GM19099 (cell line): ENCODE measurements at regions not wholly inside any gene's neighbourhood (a gene's known extent, or its start where the extent isn't known, plus 50 kb on each side); places are given as distances from the start of the nearest gene placed in this dataset.

Source experiments
- POLR2A ChIP-seq: IDR thresholded peaks from 3 replicates; pipeline ENCODE4 v1.6.1; 2011; ENCODE audit warnings: low read depth; ENCODE audit not compliant: insufficient read length; ENCODE audit errors: extremely low read depth

DNA sequence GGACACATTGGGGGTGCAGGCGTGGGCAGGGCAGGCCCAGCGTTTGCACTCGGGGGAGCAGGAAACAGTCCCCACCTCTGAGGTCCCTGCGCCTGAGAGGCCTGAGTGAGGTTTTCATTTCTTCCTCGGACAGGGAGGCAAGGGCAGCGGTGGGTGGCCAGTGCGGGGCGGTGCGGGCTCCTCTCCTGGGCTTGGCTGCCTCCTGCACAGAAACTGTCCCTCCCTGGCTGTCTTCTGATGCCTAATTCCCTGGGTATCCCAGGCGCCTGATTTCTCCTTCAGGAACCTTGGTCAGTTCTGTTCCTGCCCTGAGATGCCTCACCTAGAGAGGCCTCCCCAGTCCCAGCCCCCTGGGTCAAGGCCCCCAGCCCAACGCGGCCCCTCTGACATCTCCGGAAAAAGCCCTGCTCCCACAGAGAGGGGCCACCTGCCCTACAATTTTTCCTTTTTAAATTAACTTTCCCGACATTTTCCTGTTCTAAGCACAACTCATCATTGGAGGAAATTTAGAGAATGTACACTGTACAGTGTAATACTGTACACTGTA, 260.3 kb downstream of the ADGRD1 start:
- no peak for TF ChIP-seq POLR2A

DNA sequence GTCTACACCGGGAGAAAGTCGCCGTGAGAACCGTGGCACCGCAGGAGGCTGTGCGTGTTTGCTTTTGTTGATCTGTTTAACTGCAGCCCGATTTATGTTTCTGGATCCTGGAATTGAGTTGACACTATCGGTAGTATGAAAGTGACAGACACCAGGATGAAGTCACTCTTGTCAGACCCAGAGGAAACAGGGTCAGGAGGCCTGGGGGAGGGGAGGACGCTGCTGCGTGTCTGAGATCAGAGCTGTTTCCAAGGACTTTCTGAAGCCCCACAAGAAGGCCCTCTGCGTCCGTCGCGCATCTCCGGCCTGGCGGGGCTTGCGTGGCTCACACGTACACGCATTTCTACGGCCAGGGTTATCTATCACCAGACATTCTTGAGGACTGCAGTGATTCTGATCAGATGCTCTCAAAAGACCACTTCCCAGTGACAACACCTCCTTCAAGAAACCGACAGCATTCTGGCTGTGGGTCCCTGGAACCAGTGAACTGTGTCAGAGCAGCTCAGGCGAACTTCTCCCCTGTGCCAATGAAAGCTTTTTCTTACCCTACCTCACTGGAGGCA, 263.4 kb downstream of the ADGRD1 start:
- no peak for TF ChIP-seq POLR2A

DNA sequence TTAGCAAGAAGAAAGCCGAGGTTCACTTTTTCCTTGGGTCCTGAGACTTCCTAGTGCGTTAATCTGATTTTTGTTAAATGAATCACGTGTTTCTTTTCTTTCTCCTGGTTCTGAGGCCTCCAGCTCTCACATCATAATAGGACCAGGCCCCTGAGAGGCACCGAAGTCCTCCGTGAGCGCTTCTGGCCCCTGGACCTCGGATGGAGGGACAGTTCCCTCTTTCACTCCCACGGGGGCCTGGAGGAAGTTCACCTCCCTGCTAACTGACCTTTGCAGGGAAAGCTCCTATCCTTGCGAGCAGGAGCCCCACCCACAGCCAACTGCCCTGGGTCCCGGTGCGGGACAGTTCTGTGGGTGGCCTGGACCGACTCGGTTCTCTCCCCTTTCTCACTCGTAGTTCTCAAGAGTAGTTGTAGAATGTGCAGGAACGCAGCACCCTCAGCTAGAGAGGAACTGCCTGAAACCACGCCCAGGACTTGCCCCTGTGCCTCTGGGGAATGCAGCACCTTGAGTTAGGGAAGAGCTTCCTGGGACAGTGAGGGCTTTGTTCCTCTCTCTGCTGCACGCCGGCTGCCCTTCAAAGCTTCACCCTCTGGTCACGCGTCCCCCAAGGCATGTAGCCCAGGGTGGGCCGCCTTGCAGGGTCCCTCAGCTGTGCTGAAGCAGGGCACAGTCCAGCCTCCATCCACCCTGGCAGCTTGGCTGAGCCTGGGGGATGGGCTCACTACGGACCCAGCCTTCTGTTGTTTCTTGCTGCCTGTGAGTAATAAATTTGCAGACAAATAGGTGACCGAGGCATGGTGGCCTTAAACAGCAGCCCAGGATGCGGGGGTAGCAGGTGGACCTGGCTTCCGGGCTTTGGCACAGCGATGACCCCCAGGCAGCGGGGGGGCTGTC, 264.6 kb downstream of the ADGRD1 start:
- TF ChIP-seq POLR2A, result no peak

DNA sequence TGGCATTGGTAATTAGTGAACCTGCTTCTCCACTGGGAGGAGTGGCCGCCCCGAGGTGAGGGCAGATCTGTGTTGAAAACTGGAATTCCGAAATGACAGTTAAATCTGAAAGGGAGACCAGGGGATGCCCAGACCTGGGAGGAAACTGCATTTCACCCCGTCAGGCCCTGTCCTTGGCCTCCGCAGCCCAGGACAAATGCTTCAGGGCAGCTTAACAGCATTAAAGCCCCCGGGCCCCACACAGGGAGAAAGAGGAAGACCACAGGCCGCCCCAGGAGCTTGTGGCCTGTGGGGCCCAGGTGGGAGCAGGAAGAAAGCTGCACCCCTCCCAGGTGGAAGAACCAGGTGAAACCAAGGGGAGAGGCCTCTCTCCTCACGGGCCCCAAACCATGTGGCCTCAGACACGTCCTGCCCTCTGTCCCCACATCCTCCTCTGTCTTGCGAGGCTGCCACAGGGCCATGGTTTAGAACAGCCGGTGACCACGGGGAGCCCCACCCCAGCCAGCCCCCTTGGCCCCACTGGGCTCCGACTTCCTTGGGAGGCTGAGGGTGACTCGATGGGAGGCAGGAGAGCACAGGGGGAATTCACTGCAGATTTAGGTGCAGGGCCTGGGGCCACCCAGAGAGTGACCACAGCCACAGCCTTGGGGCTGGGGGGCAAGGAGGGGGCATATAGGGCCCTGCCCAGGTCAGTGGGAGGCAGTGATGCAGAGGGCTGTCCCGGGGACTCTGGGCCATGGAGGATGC, 265.4 kb downstream of the ADGRD1 start:
- no peak for TF ChIP-seq POLR2A

DNA sequence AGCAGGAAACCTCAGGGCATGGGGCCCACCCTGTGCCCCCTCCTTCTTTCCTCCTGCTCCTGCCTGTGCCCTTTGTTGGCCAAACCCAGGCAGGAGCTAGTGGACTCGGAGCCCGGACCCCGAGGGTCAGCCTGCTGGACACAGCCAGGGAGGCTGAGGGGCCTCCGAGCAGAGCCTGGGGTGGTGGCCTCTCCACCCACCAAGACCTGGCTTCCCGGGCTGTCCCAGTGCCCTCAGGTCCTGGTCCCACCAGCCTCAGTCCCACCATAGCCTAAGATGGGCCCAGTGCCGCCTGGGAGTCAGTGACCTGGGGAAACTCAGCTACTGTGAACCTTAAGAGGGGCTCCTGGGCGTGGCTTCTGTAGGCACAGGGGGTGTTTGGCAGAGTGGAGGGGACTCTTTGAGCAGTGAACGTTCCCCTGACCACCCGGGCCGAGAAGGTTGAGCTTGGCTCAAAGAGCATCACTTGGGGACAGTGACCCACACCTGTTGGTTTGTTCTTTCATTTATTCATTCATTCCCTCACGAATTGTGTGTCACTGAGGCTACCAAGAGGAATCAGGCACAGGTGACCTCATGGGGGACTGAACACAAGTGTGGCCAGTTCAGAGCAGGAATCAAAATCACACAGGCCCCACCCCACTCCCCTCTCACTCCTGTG, 266.1 kb downstream of the ADGRD1 start:
- no peak for TF ChIP-seq POLR2A

DNA sequence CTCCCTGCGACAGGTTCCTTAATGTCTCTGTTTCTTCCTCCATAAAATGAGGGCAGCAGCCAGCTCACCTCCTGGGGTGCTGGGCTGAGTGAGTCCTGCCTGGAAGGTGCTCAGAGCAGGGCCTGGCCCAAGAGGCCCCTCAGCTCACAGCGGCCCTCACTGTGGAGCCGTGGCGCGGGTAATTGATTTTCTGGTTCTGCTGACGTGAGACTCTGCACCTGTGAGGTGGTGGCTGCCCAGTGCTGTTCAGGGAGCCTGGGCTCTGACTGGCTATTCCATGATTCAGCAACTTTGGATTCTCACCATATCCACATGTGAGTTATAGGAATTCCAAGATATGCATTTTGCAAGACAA, 266.6 kb downstream of the ADGRD1 start:
- TF ChIP-seq POLR2A, result no peak

DNA sequence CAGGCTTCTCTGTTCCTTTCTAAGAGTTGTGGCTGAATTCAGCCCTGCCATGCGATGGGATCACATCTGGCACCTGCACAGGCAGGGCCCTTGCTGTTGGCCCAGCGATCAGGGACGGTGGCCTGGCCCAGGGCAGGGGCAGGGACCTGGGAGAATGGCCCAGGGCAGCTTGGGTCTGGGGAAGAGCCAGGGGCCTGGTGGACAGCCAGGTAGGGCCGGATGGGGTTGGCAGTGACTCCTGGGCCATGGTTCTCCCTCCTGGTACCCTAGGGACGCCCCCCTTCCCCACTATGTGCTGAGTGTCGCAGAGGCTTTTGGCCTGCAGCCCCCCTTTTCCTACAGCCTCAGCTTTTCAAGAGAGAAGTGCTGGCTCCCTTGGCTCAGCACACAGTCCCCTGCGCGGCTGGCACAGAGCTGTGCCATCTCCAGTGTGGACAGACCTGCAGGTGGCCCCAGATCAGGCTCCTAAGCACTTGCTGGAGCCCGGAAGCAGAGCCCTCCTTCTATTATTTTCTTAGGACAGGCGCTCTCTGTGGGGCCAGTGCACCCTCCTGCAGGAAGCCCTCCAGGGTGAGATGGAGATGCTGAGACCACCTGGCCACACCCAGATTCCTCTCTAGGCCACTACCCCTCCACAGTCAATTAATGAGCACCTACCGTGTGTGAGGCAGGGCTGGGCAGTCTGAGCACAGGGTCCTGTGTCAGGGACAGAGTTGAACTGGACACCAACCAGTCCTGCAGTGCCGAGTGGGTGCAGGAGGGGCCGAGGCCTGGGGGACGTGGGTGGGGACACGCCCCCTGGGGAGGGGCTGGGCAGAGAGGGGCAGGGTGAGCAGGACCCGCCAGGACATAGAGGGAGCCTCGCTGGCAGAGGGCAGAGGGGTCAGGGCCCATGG, 267.6 kb downstream of the ADGRD1 start:
- TF ChIP-seq POLR2A, result no peak

DNA sequence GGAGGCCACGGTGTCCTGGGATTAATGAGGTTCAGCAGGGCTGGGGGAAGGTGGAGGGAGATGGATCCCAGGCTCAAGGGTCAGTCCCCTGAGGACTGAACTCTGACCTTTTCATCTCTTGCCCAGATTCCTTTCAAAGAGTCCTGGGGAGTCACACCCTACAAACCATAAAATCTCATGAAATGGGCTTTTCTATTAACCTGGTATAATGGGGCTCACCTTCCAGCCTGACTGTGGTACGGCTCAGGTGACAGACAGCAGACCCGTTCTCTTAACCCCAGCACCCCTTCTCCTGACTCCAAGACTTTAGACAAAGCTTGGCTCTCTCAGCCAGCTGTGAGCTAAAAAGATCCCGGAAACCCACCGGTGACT, 268.2 kb downstream of the ADGRD1 start:
- peak; percentile 30 for TF ChIP-seq POLR2A

DNA sequence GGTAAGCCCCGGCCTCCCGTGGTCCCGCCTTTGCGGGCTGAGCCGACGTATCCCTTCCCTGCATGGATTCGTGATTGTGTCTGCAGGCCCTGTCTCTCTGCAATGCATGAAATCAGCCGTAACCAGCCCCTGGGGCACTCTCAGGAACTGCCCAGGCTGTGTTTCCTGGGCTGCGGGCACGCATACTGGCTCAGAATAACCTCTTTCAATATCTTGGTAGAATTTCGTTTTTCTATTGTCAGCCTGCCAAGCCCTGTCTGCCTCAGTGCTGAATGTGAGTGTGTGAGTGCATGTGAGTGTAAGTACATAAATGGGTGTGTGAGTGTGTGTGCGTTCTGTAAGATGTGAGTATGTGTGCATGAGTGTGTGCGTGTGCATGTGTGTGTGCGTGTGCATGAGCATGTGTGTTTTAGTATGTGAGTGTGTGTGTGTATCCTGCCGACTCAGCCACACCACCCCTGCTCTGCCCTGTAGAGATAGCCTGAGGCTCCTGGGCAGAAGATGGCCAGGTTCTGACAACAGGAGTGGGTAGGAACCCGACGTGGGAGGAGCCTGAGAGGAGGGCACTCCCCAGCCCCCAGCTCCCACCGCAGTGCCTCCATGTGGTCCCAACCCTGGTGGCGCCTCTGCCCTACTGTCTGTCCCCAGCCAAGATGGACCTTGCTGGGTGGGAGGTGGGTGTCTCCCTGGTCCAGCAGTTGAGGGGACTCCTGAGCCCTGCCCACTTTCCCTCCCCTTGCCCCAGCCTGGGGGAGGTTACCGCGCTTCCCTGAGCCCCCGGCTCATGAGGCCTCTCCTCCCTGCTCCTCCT, 268.8 kb downstream of the ADGRD1 start:
- TF ChIP-seq POLR2A, result no peak

DNA sequence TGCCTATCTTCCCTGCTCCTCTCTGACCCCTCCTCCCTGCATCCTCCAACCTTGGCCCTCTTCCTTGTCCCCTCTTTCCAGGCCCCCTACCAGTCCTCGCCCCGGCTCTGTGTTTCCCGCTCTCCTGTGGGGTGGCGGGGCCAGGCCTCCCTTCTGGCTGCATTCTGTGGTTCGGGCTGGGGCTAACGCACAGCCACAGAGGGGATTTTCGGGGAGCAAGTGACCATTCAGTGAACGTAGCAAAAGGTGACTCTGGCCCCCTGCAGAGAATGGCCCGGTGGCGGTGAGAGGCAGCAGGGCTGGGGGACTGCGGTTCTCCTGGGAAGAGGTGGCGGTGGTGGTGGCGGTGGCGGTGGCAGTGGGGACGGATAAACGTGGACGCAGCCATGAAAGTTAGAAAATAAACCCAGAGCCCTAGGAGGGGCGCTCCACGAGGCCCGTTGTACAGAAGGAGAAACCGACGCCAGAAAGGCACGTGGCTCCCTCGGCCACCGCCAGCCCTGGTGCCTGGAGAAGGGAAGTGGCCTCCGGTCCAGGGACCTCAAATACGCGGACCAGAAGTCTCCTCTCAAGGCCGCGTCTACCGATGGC, 269.6 kb downstream of the ADGRD1 start:
- TF ChIP-seq POLR2A, result no peak

DNA sequence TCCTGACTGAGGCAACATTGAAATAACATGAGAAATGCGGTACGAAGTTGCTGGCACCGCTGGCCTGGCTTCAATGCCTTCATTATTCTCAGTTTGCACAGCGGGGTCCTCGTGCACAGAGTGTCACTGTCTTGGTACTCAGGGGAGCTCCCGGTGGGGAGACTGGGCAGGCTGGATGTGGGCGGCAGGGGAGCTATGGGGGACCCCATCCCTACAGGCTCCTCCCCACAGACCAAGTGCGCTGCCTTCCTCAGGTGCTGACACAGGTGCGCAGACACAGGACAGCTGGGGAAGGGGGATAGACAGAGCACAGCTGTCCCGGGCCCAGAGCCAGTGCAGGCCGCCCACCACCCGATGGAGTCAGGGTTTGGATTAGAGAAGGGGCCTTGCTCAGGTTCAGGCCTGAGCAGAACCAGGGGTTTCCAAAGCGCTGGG, 270.1 kb downstream of the ADGRD1 start:
- no peak for TF ChIP-seq POLR2A

DNA sequence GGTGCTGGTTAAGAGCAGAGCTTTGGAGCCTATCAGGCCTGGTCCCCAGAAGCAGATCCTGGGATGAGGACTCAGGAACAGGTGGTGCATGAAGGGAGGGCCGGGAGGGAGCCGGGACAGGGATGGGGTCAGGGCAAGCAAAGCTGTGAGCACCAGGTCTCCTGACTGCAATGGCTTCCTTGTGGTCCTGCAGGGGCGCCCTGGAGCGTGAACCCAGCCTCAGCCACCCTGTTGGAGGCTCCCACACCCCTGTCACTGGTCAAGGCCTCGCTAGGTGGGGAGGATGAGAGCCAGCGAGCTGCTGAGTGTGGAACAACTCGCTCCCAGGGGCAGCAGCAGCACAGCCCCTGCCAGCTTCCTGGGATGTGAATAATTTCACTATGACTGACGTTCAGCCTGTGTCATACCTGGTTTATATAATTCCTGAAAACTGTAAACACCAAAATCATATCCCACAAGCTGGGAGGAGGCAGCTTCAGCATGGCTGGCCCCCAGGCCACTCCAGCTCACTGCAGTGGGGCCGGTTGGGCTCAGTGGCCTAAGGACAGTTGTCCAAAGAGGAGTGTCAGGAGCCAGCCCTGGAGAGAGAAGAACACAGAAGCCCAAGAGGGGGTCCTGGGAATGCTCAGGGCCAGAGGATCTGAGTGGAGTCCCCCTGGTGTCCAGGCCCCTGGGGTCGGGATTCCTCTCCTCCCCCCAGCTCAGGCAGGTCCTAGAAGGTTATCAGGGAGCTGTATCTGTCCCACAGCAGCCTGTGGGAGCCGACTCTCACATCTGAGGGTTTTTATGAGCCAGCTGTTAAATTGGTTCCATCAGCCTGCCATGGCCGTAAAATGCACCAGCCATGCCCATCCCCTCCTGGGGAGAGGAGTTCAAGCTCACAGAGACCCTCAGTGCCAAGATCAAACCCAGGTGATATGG, 272.9 kb downstream of the ADGRD1 start:
- TF ChIP-seq POLR2A, result no peak
